COLO829 (cell line): ENCODE measurements at regions not wholly inside any gene's neighbourhood (a gene's known extent, or its start where the extent isn't known, plus 50 kb on each side); places are given as distances from the start of the nearest gene placed in this dataset.
"Not testable (repeated sequence)": the region's sequence is repeated elsewhere in the genome, so short reads cannot be mapped to it uniquely, and the experiment has no call there.

Experiments used
- DNase-seq: peaks from one replicate; pipeline ENCODE4 v3.0.0; 2012; ENCODE audit warnings: low spot score

DNA sequence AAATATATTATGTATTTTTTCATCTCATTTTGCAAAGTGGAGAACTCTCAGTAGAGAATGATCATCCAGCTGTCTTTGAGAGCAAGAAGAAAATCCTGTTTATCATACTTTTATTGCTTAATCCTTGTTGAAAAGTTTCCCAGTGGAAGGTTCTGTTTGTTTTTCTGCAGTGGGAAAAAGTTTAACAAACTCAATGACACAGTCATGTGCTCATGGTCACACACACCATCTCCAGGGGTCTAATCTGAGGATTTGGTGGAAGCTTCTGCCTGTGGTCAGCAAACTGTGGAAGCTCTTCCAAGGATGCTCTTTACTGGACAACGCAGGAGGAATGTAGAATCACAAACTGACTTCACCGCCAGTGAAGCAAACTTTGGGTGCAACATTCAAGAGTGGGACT, 1003.9 kb downstream of the SORCS3 start:
- no peak for DNase-seq

DNA sequence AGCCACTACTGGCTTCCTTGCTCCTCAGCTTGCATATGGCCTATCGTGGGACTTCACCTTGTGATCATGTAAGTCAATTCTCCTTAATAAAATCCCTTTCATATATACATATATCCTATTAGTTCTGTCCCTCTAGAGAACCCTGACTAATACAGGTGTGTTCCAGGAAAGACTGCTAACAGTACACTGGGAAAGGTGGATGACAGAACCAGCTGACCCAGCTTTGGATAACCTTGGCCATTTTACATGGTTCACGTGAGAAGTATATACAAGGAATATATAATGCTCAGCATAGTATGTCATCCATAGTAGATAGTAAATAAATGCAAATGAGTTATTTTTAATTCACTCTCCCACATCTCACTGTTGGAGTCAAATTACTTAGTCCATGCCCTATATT, 1003.5 kb downstream of the SORCS3 start:
- no peak for DNase-seq

DNA sequence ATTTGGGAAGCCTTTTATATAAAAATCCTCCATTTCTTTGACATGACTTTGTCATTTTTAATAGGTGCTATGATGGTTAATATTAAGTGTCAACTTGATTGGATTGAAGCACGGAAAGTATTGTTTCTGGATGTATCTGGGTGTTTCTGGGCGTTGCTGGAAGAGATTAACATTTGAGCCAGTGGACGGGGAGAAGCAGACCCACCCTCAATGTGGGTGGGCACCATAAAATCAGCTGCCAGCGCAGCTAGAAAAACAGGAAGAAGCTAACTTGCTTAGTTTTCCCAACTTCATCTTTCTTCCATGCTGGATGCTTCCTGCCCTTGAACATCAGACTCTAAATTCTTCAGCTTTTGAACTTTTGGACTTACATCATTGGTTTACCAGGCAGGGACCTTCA, 1003.0 kb downstream of the SORCS3 start:
- no peak for DNase-seq

DNA sequence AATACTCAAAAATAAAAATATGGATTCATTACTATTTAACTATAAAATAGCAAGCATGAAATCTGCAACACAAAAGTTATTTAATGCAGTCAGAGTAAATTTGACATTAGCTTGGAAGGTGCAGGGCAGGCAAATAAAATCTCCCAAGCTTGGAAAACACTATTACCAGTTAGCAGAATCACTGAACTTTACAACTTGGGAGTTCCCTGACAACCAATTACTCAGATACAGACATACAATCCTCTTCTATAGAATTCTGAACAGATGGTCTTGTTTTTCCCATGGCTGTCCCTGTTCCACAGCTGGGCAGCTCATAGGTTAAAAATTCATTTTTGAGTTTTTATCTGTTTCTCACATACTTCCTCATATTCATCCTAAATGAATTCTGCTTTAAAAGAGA, 1002.6 kb downstream of the SORCS3 start:
- no peak for DNase-seq

DNA sequence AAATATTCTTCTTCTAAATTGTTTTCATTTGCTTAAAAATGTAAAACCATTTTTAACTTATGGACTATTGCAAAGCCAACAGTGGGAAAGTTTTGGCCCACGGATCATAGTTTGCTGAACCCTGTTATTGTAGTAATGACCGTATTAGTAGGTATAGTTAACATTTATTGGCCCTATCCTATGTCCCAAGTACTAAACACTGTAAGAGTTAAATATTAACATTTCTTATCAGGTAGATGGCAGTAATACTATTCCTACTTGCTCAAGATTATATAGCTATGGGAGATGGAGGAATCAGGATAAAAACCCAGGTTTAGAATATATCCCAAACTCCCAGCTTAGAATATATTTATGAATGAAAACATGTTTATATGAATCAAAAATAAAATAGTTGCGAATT, 993.2 kb downstream of the SORCS3 start:
- DNase-seq: no peak

DNA sequence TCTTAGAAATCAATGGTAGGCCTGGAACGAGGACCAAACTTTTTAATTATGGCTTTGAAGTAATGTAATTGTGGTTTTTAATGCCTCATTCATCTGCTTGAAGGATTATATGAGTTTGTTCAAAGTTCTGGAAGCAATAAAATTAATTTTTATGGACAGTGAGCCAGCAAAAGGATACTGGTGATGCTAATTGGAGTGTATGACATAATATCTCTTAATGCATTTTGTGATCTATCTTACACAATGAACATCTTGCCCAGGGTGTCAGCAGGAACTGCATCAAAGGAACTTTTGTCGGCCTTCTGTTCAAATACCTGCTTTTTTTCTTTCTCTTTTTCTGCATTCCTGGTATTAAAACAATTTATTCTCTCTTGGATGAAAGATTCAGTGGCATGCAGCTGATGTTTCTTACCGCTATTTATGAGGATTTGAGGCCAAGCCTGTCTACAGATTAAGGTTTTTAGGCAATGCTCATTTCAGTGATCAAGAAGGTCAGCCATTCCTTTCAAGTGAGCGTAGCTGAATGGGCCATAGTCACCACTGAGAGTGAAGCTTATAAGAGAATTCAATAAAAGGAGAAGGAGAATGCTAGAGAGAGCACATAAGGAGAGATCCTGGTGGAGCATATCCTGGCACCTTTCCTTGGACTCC, 974.8 kb downstream of the SORCS3 start:
- DNase-seq: no peak

DNA sequence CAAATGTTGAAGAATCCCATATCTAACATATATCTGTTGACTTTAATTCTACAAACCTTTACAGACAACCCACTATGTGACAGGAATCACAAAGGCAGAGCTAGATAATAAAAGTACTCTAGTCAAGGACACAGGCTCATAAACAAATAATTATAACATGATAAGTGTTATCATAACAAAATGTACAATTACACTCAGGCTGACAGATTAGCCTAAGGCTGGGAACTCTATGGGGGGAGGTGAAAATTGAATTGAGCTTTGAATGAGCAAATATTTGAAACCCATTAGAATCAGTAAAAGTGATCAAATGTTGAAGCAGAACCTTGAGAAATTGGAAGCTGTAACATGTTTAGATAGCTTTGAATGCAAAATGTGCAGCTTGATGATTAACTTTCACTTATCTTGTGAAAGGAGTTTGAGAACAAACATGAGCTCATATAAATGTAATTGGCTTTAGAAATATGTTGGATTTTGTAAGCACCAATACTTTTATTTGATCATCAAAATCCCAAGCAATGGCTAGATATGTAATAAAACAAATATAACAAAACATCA, 970.2 kb downstream of the SORCS3 start:
- DNase-seq: no peak

DNA sequence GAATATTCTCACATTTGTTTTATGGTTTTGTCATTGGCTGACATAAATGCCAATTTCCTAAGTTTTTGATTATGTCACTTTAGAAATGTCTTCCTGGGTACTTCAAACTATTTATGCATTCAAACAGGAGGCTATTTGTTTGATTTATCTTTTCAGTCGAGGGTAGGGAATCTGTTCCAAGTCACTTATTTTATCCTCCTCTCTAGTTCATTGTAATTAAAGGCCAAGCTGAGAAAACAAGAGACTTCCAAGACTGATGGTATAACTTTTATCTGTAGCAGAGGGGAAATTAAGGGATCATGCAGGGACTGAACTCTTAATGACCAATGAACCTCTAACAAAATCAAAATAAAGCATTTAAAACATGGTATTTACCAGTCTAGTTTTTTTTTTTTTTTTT, 968.4 kb downstream of the SORCS3 start:
- no peak for DNase-seq

DNA sequence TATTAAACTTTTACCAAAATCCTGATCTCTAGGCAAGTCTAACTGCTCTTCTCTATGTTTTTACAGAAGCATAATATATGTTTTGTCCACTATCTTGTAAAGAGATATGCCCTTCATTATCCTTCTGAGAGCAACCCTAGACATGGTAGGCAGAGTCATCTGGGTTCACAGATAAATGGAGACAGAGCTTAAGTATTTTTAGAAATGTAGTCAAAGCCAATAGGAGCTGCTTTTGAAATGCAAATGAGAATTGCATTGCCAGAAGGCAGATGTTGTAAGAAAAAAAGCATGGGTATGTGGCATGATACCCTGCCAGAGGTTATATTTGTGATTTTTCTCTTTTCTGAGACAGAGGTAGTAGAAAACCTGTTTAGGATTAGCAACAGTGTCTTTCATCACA, 964.8 kb downstream of the SORCS3 start:
- no peak for DNase-seq

DNA sequence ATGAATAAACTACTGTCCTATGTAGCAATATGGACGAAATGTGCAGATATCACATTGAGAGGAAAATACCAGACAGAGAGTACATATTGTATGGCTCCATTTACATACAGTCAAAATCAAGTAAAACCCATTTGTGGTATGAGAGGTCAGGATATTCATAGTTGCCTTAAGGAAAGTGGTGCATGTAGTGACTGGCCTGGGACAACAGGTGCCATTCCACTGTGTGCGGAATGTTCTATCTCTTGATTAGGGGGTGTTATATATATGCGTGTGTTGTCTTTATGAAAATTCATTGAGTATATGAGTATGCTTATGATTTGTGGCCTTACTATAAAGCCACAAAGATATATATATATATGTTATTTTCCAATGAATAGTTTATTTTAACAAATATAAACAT, 964.0 kb downstream of the SORCS3 start:
- no peak for DNase-seq

DNA sequence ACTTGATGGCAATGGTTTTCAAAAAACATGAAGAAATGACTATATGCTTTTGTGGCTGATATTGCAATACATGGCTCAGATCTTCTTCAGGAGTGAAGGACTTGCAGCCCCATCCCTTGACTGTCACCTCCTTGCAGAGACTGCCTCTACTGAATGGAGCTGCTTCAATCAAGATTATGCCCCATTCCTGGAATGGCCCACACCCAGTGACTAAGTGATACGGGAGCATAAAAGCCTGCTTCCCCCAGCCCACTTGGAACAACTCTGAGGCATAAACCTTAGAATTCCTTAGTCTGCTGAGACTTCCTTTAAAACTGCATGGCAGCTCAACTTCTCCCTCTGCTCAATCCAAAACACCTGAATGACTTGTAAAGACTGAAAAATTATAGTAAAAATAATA, 957.1 kb downstream of the SORCS3 start:
- no peak for DNase-seq

DNA sequence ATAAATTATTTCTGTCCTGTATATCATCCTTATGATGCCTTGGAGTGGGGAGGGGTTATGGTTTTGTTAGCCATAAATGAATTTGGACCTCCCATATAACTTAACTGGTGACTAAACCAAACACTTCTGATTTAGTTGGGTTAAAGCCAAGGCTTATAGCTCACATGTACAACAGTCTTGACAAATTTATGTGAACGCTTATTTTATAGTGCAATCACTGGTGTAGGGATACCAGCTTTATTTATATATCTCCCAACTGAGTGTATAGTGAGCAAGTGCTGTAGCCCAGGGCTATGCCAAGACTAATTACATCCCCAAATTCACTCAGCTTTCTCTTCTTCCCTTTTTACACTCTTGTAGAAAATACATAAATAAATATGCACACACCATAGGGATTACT, 956.2 kb downstream of the SORCS3 start:
- no peak for DNase-seq

DNA sequence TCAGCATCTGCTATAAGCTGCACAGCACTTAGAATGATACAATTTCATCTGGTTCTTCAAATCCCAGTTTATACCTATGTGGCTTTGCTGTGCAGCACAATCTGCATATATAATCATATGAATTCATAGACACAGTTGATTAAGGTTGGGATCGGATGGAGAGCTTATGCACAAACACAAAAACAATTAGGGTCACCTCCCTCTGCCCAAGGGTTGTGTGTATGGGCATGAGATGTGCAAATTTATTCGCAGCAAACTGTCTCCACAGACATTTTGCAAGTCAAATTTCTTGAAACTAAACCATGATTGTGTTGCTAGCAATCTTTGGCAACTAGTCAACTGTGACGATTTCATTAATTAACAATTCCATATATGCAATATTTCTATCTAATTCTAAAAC, 955.7 kb downstream of the SORCS3 start:
- DNase-seq: no peak

DNA sequence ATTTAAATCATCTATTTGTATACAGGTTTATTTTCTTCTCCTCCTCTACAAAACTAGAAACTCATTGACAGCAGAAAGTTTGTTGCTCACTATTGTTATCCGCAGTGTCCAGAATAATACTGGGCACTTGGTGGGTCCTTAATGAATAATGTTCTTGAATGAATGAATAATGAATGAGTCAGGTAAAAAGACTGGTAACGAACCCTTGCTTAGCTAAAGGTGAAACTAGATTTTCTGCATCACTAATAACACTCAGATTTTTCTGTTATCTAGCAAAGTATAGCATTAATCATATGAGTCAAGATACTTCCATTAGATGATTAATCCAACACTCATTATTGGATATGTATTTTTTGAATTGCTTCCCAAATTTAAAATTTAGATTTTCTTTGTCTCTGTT, 953.2 kb downstream of the SORCS3 start:
- no peak for DNase-seq

DNA sequence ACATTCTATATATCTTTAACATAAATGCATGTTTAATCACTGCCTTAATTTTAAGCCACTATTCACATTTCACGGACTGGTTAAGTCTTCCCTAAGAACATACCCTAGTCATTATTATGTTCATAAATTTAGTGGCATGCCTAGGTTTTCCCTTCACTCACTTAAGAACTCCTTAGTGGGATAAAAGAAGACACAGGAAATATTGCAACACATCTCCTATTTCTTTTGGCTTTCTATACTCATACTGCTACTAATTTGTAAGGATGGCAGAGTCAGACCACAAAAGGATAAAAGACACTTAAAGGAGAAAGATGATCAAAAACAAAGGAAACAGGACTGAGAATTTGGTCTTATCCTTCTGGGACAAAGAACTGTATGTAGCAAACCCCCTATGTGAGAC, 951.4 kb downstream of the SORCS3 start:
- DNase-seq: no peak

DNA sequence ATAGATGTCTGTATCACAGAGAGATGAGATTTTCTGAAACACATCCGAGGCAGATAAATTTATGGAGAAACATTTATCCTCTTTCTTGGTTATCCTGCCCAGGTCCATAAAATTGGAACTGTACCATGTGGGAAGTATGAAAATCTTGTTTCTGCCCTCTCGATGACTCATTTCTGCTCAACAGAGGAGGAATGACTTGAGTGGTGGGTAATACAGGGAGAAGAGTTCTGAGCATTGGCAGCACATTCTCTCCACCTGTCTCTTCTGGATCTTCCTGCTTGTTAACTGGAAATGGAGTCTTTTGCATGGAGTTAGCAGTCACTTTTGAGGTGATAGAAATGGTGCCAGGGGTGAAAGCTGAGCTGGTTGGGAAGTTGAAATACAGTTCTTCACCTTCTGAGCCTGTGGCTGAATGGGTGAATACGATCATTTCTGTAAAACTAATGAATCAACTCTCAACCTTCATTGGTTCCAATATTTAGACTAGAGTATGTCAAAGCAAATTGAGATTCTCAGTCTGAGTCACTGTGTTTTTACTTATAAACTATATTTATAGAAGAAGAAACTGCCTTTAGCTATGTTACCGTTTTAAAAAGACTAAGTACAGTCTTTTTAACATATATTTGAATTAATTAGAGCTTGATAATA, 945.5 kb downstream of the SORCS3 start:
- no peak for DNase-seq

DNA sequence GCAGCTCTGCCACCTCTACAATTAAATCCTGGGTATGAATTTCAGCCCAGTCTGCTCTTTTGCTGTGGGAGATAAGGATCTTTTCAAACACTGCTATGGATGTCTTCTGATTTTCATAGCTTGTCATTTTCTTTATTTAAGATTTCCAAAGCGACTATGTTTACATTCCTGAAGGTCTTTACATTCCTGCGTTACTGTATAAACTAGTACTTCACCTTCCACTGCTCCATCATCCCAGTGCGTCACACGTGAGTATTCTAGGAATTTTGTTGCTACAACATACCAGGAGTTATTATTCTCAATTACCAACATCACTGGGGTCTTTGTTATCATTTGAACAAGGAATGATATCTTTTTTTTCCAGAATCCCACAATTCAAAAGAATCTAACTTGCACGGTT, 944.7 kb downstream of the SORCS3 start:
- no peak for DNase-seq

DNA sequence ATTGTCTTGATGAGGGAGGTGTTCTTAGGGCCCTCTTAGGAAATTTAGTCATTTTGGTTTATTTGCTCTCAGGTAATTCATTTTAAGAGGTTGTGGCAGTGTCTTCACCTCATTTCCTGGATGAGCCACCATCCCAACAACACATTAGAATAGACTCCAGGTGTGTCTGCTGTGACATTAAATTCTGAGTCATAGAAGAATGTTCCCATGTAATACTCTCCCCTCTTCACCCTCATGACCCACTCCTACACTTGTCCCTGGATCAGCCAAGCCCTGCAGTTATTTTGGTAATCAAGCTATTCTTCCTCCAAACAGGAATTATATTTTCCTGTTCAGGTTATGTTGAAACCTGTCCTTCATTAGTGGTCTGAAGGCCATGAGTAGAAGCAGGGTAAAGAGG, 944.1 kb downstream of the SORCS3 start:
- DNase-seq: no peak

DNA sequence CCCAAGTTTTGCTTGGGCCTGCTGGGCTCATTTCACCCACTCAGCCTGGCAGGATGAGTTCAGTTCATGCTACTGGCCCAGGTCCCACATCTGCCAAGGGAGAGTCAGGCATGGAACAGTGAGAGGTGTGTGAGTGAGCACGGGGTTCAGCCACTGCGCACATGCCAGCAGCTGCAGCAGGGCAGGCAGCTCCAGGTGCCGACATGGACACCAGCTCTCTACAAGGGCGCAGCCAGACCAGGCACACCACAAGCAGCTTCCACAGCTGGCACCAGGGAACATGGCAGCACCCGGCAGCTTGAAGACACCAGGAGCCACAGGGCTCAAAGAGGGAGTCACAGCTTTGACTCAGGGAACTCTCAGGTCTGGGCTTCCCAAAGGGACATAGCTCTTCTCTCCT, 938.0 kb downstream of the SORCS3 start:
- DNase-seq: no peak

DNA sequence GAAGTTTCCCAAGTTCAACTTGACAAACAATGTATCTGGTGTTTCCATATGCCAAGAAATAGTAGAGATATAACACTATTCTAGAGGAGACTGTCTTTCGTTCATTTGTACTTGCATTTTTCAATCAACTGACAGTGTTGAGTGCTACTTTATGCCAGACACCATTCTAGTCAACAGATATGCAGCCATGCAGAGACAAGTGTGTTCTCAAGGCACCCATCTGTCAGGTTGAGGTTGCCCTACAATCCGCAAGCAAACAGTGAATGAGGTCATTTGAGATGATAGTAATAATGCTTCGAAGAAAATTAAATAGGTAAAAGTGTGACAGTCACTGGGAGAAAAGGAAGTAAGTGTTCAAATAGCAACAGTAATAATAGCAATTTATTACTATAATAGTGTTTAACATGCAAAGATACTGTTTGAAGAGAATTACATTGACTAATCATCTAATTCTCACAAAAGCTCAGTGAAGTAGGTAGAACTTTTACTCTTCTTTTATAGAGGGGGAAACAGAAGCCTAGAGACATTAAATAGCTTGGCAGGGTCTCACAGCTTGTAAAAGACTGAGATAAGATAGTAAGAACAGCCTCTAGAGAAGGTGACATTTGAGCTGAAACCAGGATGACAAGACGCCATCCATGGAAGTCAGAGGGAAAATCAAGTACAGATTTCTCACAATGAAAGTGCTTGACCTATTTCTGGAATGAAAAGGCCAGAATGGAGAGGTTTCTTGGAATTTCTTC, 936.9 kb downstream of the SORCS3 start:
- no peak for DNase-seq

DNA sequence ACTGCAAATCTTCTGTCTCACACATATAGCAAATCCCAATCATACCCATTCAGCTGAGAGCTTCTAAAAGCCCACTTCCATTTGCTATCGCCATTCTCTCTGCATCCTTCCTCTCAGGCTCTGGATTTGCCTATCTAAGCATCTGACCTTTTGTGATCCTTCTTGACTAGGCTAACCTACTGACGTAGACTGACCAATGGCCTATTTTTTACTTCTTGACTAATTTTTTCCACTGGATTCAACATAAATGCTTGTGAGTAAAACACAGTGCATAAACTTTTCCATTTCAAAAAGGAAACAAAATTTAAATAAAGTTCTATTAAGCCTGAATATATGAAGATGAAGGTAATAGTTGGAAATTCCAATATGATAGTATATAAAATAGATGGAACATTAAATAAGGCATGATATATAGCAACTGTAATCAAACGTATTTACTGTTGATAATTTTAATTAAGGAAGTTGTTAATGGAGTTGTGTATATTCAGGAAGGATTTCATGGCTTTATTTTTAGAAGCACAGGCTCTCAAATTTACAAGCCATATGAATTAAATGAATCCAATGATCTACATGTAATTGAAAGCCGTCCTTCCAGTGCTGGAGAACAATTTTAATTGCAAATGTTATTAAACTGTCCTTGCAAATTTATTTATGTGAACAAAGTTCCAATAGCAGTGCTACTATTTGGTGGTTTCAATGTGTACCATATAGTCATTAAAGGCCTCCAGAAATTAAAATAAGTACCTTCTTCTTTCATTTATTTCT, 918.4 kb downstream of the SORCS3 start:
- no peak for DNase-seq

DNA sequence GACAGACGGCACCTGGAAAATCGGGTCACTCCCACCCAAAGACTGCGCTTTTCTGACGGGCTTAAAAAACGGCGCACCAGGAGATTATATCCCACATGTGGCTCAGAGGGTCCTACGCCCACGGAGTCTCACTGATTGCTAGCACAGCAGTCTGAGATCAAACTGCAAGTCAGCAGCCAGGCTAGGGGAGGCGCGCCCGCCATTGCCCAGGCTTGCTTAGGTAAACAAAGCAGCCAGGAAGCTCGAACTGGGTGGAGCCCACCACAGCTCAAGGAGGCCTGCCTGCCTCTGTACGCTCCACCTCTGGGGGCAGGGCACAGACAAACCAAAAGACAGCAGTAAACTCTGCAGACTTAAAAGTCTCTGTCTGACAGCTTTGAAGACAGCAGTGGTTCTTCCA, 909.4 kb downstream of the SORCS3 start:
- DNase-seq: not testable (repeated sequence)

DNA sequence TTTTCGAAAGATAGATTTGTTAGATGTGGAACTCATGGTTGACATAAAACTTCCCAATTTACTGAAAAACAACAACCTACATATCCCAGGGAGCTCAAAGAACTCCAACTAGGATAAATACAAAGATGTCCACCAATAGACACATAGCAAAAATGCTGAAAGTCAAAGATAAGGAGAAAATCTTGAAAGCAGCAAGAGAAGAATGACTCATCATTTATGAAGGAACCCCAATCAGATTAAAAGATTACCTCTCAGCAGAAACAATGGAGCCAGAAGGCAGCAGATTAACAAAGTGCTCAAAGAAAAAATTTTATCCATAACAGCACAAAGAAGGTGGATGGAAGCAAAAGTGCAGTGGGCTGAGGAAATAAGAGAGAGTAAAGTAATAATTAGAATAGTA, 908.6 kb downstream of the SORCS3 start:
- DNase-seq: no peak
